ENCODE measurements at regions not wholly inside any gene's neighbourhood (a gene's known extent, or its start where the extent isn't known, plus 50 kb on each side); places are given as distances from the start of the nearest gene placed in this dataset.

DNA sequence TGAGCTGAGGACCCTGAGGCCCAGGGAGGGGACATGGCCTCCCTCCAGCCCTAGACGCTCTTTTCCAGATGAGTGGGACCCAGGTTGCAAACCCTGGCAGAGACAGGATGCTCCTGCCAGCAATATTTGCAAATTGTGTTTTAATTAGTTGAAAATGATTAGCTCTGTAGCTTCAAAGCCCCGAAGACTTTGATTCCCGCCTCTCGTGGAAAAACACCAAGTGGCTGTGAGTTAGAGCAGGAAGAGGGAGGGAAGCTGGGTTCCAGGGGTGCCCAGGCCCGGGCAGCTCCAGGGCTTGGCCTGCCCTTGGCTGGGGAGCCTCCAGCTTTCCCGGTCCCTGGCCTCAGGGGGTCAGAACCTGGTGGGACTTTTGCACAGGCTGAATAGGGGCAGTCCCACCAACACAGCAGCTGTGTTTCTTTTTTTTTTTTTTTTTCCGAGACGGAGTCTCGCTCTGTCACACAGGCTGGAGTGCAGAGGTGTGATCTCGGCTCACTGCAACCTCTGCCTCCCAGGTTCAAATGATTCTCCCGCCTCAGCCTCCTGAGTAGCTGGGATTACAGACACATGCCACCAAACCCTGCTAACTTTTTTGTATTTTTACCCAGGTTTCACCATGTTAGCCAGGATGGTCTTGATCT lies 101.6 kb upstream of the RTL6 start:
- in situ Hi-C loops (cut with HindIII; ENCODE audit: low sequenced_read_pairs), result no loop called here
- DNase-seq (ENCODE audit: low read depth, low spot score), result no peak
- no peak overlapping the region for H3K4me3 ChIP-seq (ENCODE audit: low read depth, low read length)
- TF ChIP-seq, protein P1, sequence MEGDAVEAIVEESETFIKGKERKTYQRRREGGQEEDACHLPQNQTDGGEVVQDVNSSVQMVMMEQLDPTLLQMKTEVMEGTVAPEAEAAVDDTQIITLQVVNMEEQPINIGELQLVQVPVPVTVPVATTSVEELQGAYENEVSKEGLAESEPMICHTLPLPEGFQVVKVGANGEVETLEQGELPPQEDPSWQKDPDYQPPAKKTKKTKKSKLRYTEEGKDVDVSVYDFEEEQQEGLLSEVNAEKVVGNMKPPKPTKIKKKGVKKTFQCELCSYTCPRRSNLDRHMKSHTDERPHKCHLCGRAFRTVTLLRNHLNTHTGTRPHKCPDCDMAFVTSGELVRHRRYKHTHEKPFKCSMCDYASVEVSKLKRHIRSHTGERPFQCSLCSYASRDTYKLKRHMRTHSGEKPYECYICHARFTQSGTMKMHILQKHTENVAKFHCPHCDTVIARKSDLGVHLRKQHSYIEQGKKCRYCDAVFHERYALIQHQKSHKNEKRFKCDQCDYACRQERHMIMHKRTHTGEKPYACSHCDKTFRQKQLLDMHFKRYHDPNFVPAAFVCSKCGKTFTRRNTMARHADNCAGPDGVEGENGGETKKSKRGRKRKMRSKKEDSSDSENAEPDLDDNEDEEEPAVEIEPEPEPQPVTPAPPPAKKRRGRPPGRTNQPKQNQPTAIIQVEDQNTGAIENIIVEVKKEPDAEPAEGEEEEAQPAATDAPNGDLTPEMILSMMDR (IDR thresholded peaks at IDR 0.05; ENCODE audit: low read depth, low read length), result no peak

DNA sequence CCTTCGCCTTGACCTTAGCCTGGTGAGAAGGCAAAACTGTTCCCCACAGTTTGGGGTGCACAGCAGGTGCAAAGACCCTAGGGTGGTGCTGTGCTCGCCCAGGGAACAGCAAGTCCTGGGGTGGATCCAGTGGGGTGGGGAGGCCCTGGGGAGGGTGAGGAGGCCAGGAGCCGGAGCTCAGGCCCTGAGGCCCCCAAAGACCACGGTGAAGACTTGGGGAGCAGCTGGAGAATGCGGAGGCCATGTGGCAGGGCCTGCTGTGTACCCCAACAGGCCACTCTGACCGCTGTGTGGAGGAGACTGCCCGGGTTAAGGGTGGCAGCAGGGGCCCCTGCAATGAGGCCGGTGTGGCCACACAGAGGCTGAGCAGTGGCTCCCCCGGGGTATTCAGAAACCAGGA lies 101.1 kb upstream of the RTL6 start:
- no peak for DNase-seq (ENCODE audit: low read depth, low spot score)
- TF ChIP-seq, protein P1 (IDR thresholded peaks at IDR 0.05; ENCODE audit: low read depth, low read length), result no peak
- in situ Hi-C loops (cut with HindIII; ENCODE audit: low sequenced_read_pairs), result no loop called here
- H3K4me3 ChIP-seq (ENCODE audit: low read depth, low read length), result no peak overlapping the region

DNA sequence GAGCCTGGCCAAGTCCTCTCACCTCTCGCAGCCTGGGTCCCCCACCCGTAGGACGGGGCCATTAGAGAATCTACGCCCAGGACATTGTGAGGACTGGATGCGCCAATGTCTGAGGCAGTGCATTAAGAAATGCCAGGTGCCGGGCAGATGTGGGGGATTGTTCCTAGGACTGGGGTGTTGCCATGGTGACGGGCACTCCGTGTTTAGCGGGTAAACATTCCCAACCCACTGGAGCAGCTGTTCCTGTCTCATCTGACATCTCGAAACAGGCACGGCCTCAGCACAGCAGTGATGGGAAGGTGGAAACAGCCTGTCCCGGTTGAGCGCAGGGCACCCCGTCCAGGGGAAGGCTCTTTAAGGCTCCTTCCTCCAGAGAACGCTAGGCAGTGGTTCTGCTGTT lies 99.6 kb upstream of the RTL6 start:
- TF ChIP-seq, protein P1 (IDR thresholded peaks at IDR 0.05; ENCODE audit: low read depth, low read length), result no peak
- DNase-seq (ENCODE audit: low read depth, low spot score), result no peak
- no peak overlapping the region for H3K4me3 ChIP-seq (ENCODE audit: low read depth, low read length)
- in situ Hi-C loops (cut with HindIII; ENCODE audit: low sequenced_read_pairs), result no loop called here

DNA sequence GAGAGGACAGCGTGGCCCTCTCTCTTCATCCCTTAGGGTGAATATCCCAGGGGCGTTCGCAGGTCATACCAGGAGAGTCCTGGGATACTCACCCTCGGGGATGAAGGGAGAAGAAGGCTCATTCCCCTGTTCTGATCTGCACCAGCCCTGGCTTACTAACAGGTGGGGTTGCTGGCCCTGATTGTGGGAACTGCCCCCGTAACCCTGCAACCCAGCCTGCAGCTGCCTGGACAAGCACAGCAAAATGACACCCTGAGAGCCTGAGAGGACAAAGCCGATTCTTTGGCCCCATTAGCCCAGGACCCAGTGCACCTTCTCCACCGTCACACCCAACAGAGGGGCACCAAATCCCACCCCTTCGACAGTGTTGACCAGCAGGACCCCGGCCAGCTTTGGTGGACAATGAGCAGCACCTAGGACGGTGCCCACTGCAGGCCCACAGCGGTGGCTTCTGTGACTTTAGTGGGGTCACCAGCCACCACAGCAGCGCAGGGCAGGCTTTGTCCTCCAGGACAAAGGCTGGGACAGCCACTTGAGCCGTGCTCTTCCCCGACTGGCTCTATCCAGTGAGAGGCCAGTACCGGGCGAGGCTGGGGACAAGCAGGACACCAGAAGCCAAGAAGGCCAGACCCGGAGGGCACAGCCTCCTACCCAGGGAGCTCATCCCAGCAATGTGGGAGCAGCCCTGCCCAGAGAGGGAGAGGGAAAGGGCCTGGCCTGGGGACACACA lies 98.5 kb upstream of the RTL6 start:
- in situ Hi-C loops (cut with HindIII; ENCODE audit: low sequenced_read_pairs), result no loop called here
- no peak for DNase-seq (ENCODE audit: low read depth, low spot score)
- TF ChIP-seq, protein P1 (IDR thresholded peaks at IDR 0.05; ENCODE audit: low read depth, low read length), result no peak
- H3K4me3 ChIP-seq (ENCODE audit: low read depth, low read length), result no peak overlapping the region

DNA sequence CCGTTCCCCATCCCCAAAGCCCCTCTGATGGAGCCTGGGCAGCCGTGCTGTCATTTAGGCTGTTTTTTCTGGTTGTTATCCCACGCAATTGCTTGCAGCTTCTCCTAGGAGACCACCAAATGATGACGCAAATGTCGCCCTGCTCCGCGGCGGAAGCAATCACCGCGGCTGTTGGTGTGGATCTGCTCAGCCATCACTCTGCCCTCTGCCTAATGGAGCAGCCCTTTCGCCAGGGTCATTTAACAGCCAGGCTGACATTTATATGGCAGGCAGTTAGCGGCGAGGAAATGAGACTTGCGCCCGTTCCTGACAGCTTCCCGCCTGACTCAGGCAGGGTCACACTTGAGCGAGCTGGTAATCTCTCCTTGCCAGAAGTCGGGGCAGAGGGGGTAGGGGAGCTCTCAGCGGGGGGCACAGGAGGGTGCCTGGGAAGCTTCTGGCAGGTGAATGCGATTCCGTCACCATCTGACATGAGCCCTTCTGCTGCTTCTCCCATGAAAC lies 97.9 kb upstream of the RTL6 start:
- TF ChIP-seq, protein P1 (IDR thresholded peaks at IDR 0.05; ENCODE audit: low read depth, low read length), result no peak
- DNase-seq (ENCODE audit: low read depth, low spot score), result peak; percentile 26
- H3K4me3 ChIP-seq (ENCODE audit: low read depth, low read length), result no peak overlapping the region
- in situ Hi-C loops (cut with HindIII; ENCODE audit: low sequenced_read_pairs), result no loop called here

DNA sequence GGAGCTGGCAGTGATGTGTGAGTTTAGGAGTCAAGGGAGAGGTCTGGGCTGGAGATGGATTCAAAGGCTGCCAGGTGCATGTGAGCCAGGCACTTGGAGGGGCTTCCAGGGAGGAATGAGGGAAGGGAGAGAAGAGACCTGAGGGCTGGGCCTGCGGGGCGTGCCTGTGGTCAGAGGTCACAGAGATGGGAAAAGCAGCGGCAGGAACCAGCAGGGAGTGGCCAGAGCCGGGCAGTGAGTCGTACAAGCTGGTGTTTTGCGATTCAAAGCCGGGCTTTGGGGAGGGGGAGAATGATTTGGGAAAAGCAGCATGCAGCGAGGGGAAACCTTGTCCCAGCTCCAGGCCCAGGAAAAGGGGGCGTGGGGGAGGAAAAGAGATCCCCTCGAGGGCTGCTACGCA lies 96.9 kb upstream of the RTL6 start:
- in situ Hi-C loops (cut with HindIII; ENCODE audit: low sequenced_read_pairs), result no loop called here
- no peak for DNase-seq (ENCODE audit: low read depth, low spot score)
- TF ChIP-seq, protein P1 (IDR thresholded peaks at IDR 0.05; ENCODE audit: low read depth, low read length), result no peak
- no peak overlapping the region for H3K4me3 ChIP-seq (ENCODE audit: low read depth, low read length)

Data from astrocyte of the spinal cord (primary cell).